WTC11 (cell line): ENCODE measurements at regions not wholly inside any gene's neighbourhood (a gene's known extent, or its start where the extent isn't known, plus 50 kb on each side); places are given as distances from the start of the nearest gene placed in this dataset.

Experiments
- CBFB ChIP-seq: sonication (generic); formaldehyde crosslinking; IDR thresholded peaks from 2 replicates; pipeline ENCODE4 v1.8.1; 2022; ENCODE audit warnings: mild to moderate bottlenecking, low read depth, missing genetic modification reagents
- CREB1 ChIP-seq: sonication (generic); formaldehyde crosslinking; IDR thresholded peaks from 2 replicates; pipeline ENCODE4 v1.8.0; 2023; ENCODE audit warnings: mild to moderate bottlenecking, missing genetic modification reagents
- ETV6 ChIP-seq: sonication (generic); formaldehyde crosslinking; IDR thresholded peaks from 2 replicates; pipeline ENCODE4 v1.8.1; 2022; ENCODE audit warnings: mild to moderate bottlenecking, missing genetic modification reagents
- JUN ChIP-seq: sonication (generic); formaldehyde crosslinking; IDR thresholded peaks from 2 replicates; pipeline ENCODE4 v1.8.0; 2023; ENCODE audit warnings: mild to moderate bottlenecking, missing genetic modification reagents
- KAT7 ChIP-seq: sonication (generic); formaldehyde crosslinking; IDR thresholded peaks from 2 replicates; pipeline ENCODE4 v1.8.1; 2023; ENCODE audit warnings: missing genetic modification reagents, mild to moderate bottlenecking, borderline replicate concordance
- MYBL2 ChIP-seq: sonication (generic); formaldehyde crosslinking; IDR thresholded peaks from 2 replicates; pipeline ENCODE4 v1.8.1; 2023; ENCODE audit warnings: mild to moderate bottlenecking, moderate library complexity, missing genetic modification reagents
- NR2C2 ChIP-seq: sonication (generic); formaldehyde crosslinking; IDR thresholded peaks from 2 replicates; pipeline ENCODE4 v1.8.0; 2022; ENCODE audit warnings: mild to moderate bottlenecking, missing genetic modification reagents
- TF ChIP-seq, protein P1 (sequence below): fragments of 200-600 bp; IDR thresholded peaks from 2 replicates; pipeline ENCODE4 v1.8.0; 2022; ENCODE audit warnings: antibody characterized with exemption
- TF ChIP-seq, protein P2 (sequence below): sonication (generic); formaldehyde crosslinking; IDR thresholded peaks from 2 replicates; pipeline ENCODE4 v1.8.1; 2022; ENCODE audit warnings: missing genetic modification reagents, borderline replicate concordance
- TF ChIP-seq, protein P3 (sequence below): sonication (generic); formaldehyde crosslinking; IDR thresholded peaks from 2 replicates; pipeline ENCODE4 v1.8.0; 2022; ENCODE audit warnings: mild to moderate bottlenecking, missing genetic modification reagents
- TF ChIP-seq, protein P4 (sequence below): sonication (generic); formaldehyde crosslinking; conservative IDR thresholded peaks from 2 replicates; pipeline ENCODE4 v1.8.1; 2022; ENCODE audit warnings: mild to moderate bottlenecking, missing genetic modification reagents
- TF ChIP-seq, protein P5 (sequence below): sonication (generic); formaldehyde crosslinking; IDR thresholded peaks from 2 replicates; pipeline ENCODE4 v1.8.0; 2022; ENCODE audit warnings: mild to moderate bottlenecking, missing genetic modification reagents
- TF ChIP-seq, protein P6 (sequence below): sonication (generic); formaldehyde crosslinking; IDR thresholded peaks from 2 replicates; pipeline ENCODE4 v1.8.0; 2022; ENCODE audit warnings: mild to moderate bottlenecking, missing genetic modification reagents

DNA sequence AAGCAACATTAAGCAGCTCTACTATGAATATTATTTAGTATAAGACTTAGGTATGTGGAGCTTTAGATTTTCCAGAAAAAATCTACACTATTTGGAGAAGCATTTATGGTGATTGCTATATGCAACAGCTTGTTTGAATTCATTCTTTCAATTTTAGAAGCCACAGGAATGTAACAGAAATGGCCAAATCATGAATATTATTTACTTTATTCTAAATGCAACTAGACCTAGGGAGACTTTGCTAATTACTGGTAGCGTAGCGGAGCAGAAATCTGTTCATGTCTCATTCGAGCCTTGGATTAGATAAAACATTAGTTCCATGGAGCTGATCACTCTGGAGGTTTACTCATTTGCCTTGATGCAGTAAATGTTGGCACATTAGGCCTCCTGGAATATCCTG lies 290.2 kb downstream of the ZNF608 start:
- TF ChIP-seq, protein P1, sequence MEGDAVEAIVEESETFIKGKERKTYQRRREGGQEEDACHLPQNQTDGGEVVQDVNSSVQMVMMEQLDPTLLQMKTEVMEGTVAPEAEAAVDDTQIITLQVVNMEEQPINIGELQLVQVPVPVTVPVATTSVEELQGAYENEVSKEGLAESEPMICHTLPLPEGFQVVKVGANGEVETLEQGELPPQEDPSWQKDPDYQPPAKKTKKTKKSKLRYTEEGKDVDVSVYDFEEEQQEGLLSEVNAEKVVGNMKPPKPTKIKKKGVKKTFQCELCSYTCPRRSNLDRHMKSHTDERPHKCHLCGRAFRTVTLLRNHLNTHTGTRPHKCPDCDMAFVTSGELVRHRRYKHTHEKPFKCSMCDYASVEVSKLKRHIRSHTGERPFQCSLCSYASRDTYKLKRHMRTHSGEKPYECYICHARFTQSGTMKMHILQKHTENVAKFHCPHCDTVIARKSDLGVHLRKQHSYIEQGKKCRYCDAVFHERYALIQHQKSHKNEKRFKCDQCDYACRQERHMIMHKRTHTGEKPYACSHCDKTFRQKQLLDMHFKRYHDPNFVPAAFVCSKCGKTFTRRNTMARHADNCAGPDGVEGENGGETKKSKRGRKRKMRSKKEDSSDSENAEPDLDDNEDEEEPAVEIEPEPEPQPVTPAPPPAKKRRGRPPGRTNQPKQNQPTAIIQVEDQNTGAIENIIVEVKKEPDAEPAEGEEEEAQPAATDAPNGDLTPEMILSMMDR: no peak
- TF ChIP-seq, protein P2, sequence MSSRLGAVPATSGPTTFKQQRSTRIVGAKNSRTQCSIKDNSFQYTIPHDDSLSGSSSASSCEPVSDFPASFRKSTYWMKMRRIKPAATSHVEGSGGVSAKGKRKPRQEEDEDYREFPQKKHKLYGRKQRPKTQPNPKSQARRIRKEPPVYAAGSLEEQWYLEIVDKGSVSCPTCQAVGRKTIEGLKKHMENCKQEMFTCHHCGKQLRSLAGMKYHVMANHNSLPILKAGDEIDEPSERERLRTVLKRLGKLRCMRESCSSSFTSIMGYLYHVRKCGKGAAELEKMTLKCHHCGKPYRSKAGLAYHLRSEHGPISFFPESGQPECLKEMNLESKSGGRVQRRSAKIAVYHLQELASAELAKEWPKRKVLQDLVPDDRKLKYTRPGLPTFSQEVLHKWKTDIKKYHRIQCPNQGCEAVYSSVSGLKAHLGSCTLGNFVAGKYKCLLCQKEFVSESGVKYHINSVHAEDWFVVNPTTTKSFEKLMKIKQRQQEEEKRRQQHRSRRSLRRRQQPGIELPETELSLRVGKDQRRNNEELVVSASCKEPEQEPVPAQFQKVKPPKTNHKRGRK (CRISPR knock-in tag): no peak
- no peak for TF ChIP-seq KAT7 (CRISPR knock-in tag)
- TF ChIP-seq, protein P3, sequence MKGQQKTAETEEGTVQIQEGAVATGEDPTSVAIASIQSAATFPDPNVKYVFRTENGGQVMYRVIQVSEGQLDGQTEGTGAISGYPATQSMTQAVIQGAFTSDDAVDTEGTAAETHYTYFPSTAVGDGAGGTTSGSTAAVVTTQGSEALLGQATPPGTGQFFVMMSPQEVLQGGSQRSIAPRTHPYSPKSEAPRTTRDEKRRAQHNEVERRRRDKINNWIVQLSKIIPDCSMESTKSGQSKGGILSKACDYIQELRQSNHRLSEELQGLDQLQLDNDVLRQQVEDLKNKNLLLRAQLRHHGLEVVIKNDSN (CRISPR knock-in tag): no peak
- no peak for TF ChIP-seq ETV6 (CRISPR knock-in tag)
- no peak for TF ChIP-seq CBFB (CRISPR knock-in tag)
- TF ChIP-seq MYBL2: no peak
- no peak for TF ChIP-seq CREB1 (CRISPR knock-in tag)
- TF ChIP-seq, protein P4, sequence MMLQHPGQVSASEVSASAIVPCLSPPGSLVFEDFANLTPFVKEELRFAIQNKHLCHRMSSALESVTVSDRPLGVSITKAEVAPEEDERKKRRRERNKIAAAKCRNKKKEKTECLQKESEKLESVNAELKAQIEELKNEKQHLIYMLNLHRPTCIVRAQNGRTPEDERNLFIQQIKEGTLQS (CRISPR knock-in tag): no peak
- TF ChIP-seq, protein P5, sequence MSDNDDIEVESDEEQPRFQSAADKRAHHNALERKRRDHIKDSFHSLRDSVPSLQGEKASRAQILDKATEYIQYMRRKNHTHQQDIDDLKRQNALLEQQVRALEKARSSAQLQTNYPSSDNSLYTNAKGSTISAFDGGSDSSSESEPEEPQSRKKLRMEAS (CRISPR knock-in tag): no peak
- TF ChIP-seq JUN (CRISPR knock-in tag): no peak
- TF ChIP-seq NR2C2 (CRISPR knock-in tag): no peak
- TF ChIP-seq, protein P6, sequence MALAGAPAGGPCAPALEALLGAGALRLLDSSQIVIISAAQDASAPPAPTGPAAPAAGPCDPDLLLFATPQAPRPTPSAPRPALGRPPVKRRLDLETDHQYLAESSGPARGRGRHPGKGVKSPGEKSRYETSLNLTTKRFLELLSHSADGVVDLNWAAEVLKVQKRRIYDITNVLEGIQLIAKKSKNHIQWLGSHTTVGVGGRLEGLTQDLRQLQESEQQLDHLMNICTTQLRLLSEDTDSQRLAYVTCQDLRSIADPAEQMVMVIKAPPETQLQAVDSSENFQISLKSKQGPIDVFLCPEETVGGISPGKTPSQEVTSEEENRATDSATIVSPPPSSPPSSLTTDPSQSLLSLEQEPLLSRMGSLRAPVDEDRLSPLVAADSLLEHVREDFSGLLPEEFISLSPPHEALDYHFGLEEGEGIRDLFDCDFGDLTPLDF: no peak
